HepG2 (cell line): ENCODE measurements at regions not wholly inside any gene's neighbourhood (a gene's known extent, or its start where the extent isn't known, plus 50 kb on each side); places are given as distances from the start of the nearest gene placed in this dataset.

ENCODE experiments used
- ATAC-seq: fragments of 200-7000 bp; cut with Tn5 transposase; 3 replicates; pipeline ENCODE4 v1.9.1; 2020; ENCODE audit warnings: mild to moderate bottlenecking, moderate library complexity
- BruUV-seq: library from RNA; stranded (reverse); fragments of 400-500 nt; replicated peaks from 2 replicates; lab custom pipeline; 2021; lab: Mats Ljungman, UMichigan
- CTCF ChIA-PET: fragments of 300-600 bp; formaldehyde crosslinking; extraction: SDS; loops from one replicate; lab custom pipeline; 2021; ENCODE audit warnings: low total read pairs, inconsistent platforms, low intra/inter-chr PET ratio; lab: Yijun Ruan, JAX
- POLR2A ChIA-PET: fragments of 350-600 bp; sonication (Branson Sonifier 250); formaldehyde crosslinking; loops from one replicate; lab custom pipeline; 2020; ENCODE audit warnings: antibody characterized with exemption, inconsistent platforms; lab: Yijun Ruan, JAX
- DNase-seq: peaks from one replicate; pipeline ENCODE4 v3.0.0-alpha.2; 2015; ENCODE audit warnings: low spot score
- FAIRE-seq: peaks from 3 replicates; lab custom pipeline; 2011; peaks lifted over from hg19 to GRCh38; lab: Jason Lieb, UNC
- H2AFZ ChIP-seq: one replicate; pipeline ENCODE4 v1.6.1; 2011; ENCODE audit warnings: low read length, inconsistent platforms
- H3K27ac ChIP-seq: fragments of 300-600 bp; 3 replicates; pipeline ENCODE4 v1.8.0; 2011; ENCODE audit warnings: mixed run types, mild to moderate bottlenecking, mixed read lengths, low read length, inconsistent platforms; ENCODE audit not compliant: insufficient read depth; ENCODE audit errors: extremely low read length
- H3K27me3 ChIP-seq, 2 experiments: fragments of 200-600 bp in 1 of 2; 2 replicates in 1 of 2; 3 replicates in 1 of 2; pipeline versions ENCODE4 v1.6.0 to v1.8.0; 2011; ENCODE audit warnings: low read length in 2 of 2, mild to moderate bottlenecking in 2 of 2, moderate library complexity in 2 of 2, inconsistent platforms in 1 of 2; ENCODE audit not compliant: insufficient read depth in 2 of 2, control insufficient read depth in 1 of 2
- H3K36me3 ChIP-seq, 2 experiments: fragments of 200-600 bp in 1 of 2; replicated peaks in 1 of 2; 2 replicates in 1 of 2; 3 replicates in 1 of 2; pipeline versions ENCODE4 v1.5.1 to v1.8.0; 2011; ENCODE audit warnings: low read length in 2 of 2, inconsistent platforms in 1 of 2; ENCODE audit not compliant: insufficient read depth in 2 of 2, control insufficient read depth in 1 of 2
- H3K4me1 ChIP-seq: 2 replicates; pipeline ENCODE4 v1.5.1; 2012; ENCODE audit warnings: low read length, inconsistent platforms; ENCODE audit not compliant: insufficient read depth
- H3K4me2 ChIP-seq: 2 replicates; pipeline ENCODE4 v1.6.0; 2011; ENCODE audit warnings: low read depth, low read length, inconsistent platforms
- H3K4me3 ChIP-seq, 3 experiments: fragments of 200-600 bp in 1 of 3; sonication (generic), shearing (Covaris generic) in 1 of 3; replicated peaks in 1 of 3; 2 replicates each; pipeline ENCODE4 v1.5.1; 2011 to 2016; ENCODE audit warnings: low read length in 3 of 3, inconsistent platforms in 2 of 3, low read depth in 2 of 3, mild to moderate bottlenecking in 2 of 3, control low read depth in 1 of 3, mixed read lengths in 1 of 3; ENCODE audit not compliant: insufficient read depth in 1 of 3
- H3K79me2 ChIP-seq: one replicate; pipeline ENCODE4 v1.6.1; 2011; ENCODE audit warnings: low read length, inconsistent platforms; ENCODE audit not compliant: insufficient read depth
- H3K9ac ChIP-seq: 2 replicates; pipeline ENCODE4 v1.6.0; 2011; ENCODE audit warnings: mild to moderate bottlenecking, low read depth, low read length, inconsistent platforms; ENCODE audit not compliant: insufficient read depth
- H3K9me3 ChIP-seq: 2 replicates; pipeline ENCODE4 v1.5.1; 2012; ENCODE audit warnings: mild to moderate bottlenecking, low read length
- H4K20me1 ChIP-seq: 2 replicates; pipeline ENCODE4 v1.6.0; 2011; ENCODE audit warnings: inconsistent platforms, mild to moderate bottlenecking, low read length, moderate library complexity; ENCODE audit not compliant: insufficient read depth
- BATF2 ChIP-seq: sonication (generic); formaldehyde crosslinking; IDR thresholded peaks from 2 replicates; pipeline ENCODE4 v1.8.0; 2022; ENCODE audit warnings: mild to moderate bottlenecking, missing genetic modification reagents, moderate library complexity
- FOSL2 ChIP-seq: sonication (generic); formaldehyde crosslinking; IDR thresholded peaks from 2 replicates; pipeline ENCODE4 v1.4.0; 2020; ENCODE audit warnings: missing genetic modification reagents
- FOXK2 ChIP-seq: fragments of 450-650 bp; IDR thresholded peaks from 2 replicates; pipeline ENCODE4 v1.6.1; 2016
- GABPB1 ChIP-seq: IDR thresholded peaks from 2 replicates; pipeline ENCODE4 v1.6.1; 2016; ENCODE audit warnings: mild to moderate bottlenecking, missing genetic modification reagents, moderate library complexity, missing compliant biosample characterization
- HOXA3 ChIP-seq: sonication (generic); formaldehyde crosslinking; IDR thresholded peaks from 2 replicates; pipeline ENCODE4 v1.5.0; 2020; ENCODE audit warnings: missing genetic modification reagents
- KDM2A ChIP-seq: sonication (generic); formaldehyde crosslinking; IDR thresholded peaks from 2 replicates; pipeline ENCODE4 v1.4.0; 2020; ENCODE audit warnings: low read depth, missing genetic modification reagents, borderline replicate concordance
- LBX2 ChIP-seq: sonication (generic); formaldehyde crosslinking; IDR thresholded peaks from 2 replicates; pipeline ENCODE4 v1.5.0; 2020; ENCODE audit warnings: missing genetic modification reagents, mild to moderate bottlenecking, borderline replicate concordance
- MIER2 ChIP-seq: IDR thresholded peaks from 2 replicates; pipeline ENCODE4 v1.6.1; 2016; ENCODE audit warnings: missing biosample characterization, missing genetic modification reagents
- NPAS2 ChIP-seq: sonication (generic); formaldehyde crosslinking; IDR thresholded peaks from 2 replicates; pipeline ENCODE4 v1.8.0; 2022; ENCODE audit warnings: mild to moderate bottlenecking, missing genetic modification reagents, borderline replicate concordance
- PPARG ChIP-seq: conservative IDR thresholded peaks from 2 replicates; pipeline ENCODE4 v1.6.1; 2016; ENCODE audit warnings: missing biosample characterization, missing genetic modification reagents
- SMAD3 ChIP-seq: sonication (generic); formaldehyde crosslinking; IDR thresholded peaks from 2 replicates; pipeline ENCODE4 v1.4.0; 2020; ENCODE audit warnings: missing genetic modification reagents
- ZBTB4 ChIP-seq: sonication (generic); formaldehyde crosslinking; IDR thresholded peaks from 2 replicates; pipeline ENCODE4 v1.4.0; 2020; ENCODE audit warnings: missing genetic modification reagents, mild to moderate bottlenecking, borderline replicate concordance
- ZNF180 ChIP-seq: sonication (generic); formaldehyde crosslinking; IDR thresholded peaks from 2 replicates; pipeline ENCODE4 v1.4.0; 2020; ENCODE audit warnings: low read depth, missing genetic modification reagents, borderline replicate concordance
- ZNF670 ChIP-seq: sonication (generic); formaldehyde crosslinking; IDR thresholded peaks from 2 replicates; pipeline ENCODE4 v1.8.0; 2022; ENCODE audit warnings: mild to moderate bottlenecking, missing genetic modification reagents, borderline replicate concordance
- ZNF704 ChIP-seq: sonication (generic); formaldehyde crosslinking; IDR thresholded peaks from 2 replicates; pipeline ENCODE4 v1.8.1; 2023; ENCODE audit warnings: mild to moderate bottlenecking, inconsistent platforms, moderate library complexity, missing genetic modification reagents, borderline replicate concordance
- WGBS: methylation state at CpG from one replicate; pipeline ENCODE4 v1.1.6; 2017; ENCODE audit warnings: low lambda C conversion rate; 5-methylcytosine and 5-hydroxymethylcytosine counted together
- in situ Hi-C: cut with HindIII; loops from 2 replicates; pipeline ENCODE4 v1.10.0; 2017; ENCODE audit warnings: low pct_unique_long_range_greater_than_20kb; ENCODE audit not compliant: extremely low pct_ligation_motif_present
- intact Hi-C: fragments of 100-400 bp; cut with micrococcal nuclease; formaldehyde crosslinking; loops from one replicate; pipeline ENCODE4 v1.10.0; 2022; ENCODE audit not compliant: unreplicated experiment

GRCh38 chr11:130780437-130780836, 135.8 kb downstream of the SNX19 start:
- no peaks in the 10 kb centered on the region for H4K20me1 ChIP-seq
- no TSS peak for BruUV-seq
- H3K4me1 ChIP-seq, result no peaks in the 10 kb centered on the region
- no peak overlapping the region for H2AFZ ChIP-seq
- no peak overlapping the region for H3K27ac ChIP-seq
- H3K27me3 ChIP-seq, result no peaks in the 10 kb centered on the region; a peak in 1 of 5 replicates
- no peak overlapping the region for H3K4me3 ChIP-seq
- H3K9me3 ChIP-seq, result no peaks in the 10 kb centered on the region
- WGBS, result 0% methylated on average over 4 of the region's 4 CpGs
- ATAC-seq (no peak), FAIRE-seq (no peak), DNase-seq (no peak)
- CTCF ChIA-PET, result no interaction called here
- in situ Hi-C loops (no loop called here), intact Hi-C loops (no loop called here)
- TF ChIP-seq ZNF670 (CRISPR knock-in tag), result no peak
- TF ChIP-seq BATF2 (CRISPR knock-in tag), result no peak
- POLR2A ChIA-PET, result no interaction called here
- no peaks in the 10 kb centered on the region for H3K36me3 ChIP-seq
- H3K79me2 ChIP-seq, result no peaks in the 10 kb centered on the region
- no peak overlapping the region for H3K9ac ChIP-seq
- no peak overlapping the region for H3K4me2 ChIP-seq

GRCh38 chr11:130781931-130782330, 134.3 kb downstream of the SNX19 start:
- BruUV-seq, result no TSS peak
- ChIA-PET CTCF (no interaction called here), POLR2A (no interaction called here)
- Histone ChIP-seq H3K36me3 (no peaks in the 10 kb centered on the region), H3K4me2 (no peak overlapping the region), H3K27me3 (no peaks in the 10 kb centered on the region; a peak in 1 of 5 replicates), H3K4me3 (no peak overlapping the region), H3K4me1 (no peaks in the 10 kb centered on the region), H3K79me2 (no peaks in the 10 kb centered on the region), H3K27ac (no peak overlapping the region), H3K9me3 (no peaks in the 10 kb centered on the region), H3K9ac (no peak overlapping the region), H2AFZ (no peak overlapping the region), H4K20me1 (no peaks in the 10 kb centered on the region)
- in situ Hi-C loops, result no loop called here
- ATAC-seq (no peak), FAIRE-seq (no peak), DNase-seq (no peak)
- intact Hi-C loops, result no loop called here
- WGBS, result 22% methylated on average over 2 of the region's 2 CpGs
- no peak for TF ChIP-seq FOSL2 (CRISPR knock-in tag)
- TF ChIP-seq KDM2A, result no peak
- TF ChIP-seq PPARG (CRISPR knock-in tag), result no peak
- no peak for TF ChIP-seq HOXA3 (CRISPR knock-in tag)
- no peak for TF ChIP-seq ZNF180 (CRISPR knock-in tag)
- no peak for TF ChIP-seq MIER2
- TF ChIP-seq LBX2 (CRISPR knock-in tag), result no peak
- no peak for TF ChIP-seq ZNF704 (CRISPR knock-in tag)
- TF ChIP-seq NPAS2, result no peak
- no peak for TF ChIP-seq SMAD3 (CRISPR knock-in tag)
- TF ChIP-seq GABPB1 (CRISPR knock-in tag), result no peak
- TF ChIP-seq ZBTB4 (CRISPR knock-in tag), result no peak
- TF ChIP-seq FOXK2, result no peak
